Islet precursor cell (in vitro differentiated cells): ENCODE measurements at regions not wholly inside any gene's neighbourhood (a gene's known extent, or its start where the extent isn't known, plus 50 kb on each side); places are given as distances from the start of the nearest gene placed in this dataset.
A peak's percentile ranks its signal among the peaks of the same experiment; 100 is the strongest.

ENCODE experiments used
- DNase-seq: peaks from one replicate; pipeline ENCODE4 v3.0.0-alpha.2; 2018

- DNase-seq, result no peak
Measured at GRCh38 chr14:39847194-39847593, 415.0 kb upstream of the FBXO33 start.

GRCh38 chr14:39843881-39844280, 411.6 kb upstream of the FBXO33 start:
- peak; percentile 56 for DNase-seq

- no peak for DNase-seq
Measured at GRCh38 chr14:39841088-39841487, 408.9 kb upstream of the FBXO33 start.

GRCh38 chr14:39827901-39828655, 395.8 kb upstream of the FBXO33 start:
- no peak for DNase-seq

GRCh38 chr14:39812532-39813320, 380.5 kb upstream of the FBXO33 start:
- no peak for DNase-seq

GRCh38 chr14:39807271-39807670, 375.0 kb upstream of the FBXO33 start:
- no peak for DNase-seq

- DNase-seq, result no peak
Measured at GRCh38 chr14:39784461-39784860, 352.2 kb upstream of the FBXO33 start.

GRCh38 chr14:39781466-39781865, 349.2 kb upstream of the FBXO33 start:
- DNase-seq, result no peak

GRCh38 chr14:39773387-39774126, 341.3 kb upstream of the FBXO33 start:
- DNase-seq, result no peak

GRCh38 chr14:39772627-39773026, 340.4 kb upstream of the FBXO33 start:
- no peak for DNase-seq

- DNase-seq, result no peak
Measured at GRCh38 chr14:39768589-39768988, 336.4 kb upstream of the FBXO33 start.

GRCh38 chr14:39766397-39767000, 334.3 kb upstream of the FBXO33 start:
- DNase-seq, result no peak

GRCh38 chr14:39765676-39766075, 333.4 kb upstream of the FBXO33 start:
- DNase-seq, result no peak

- no peak for DNase-seq
Measured at GRCh38 chr14:39763402-39763890, 331.2 kb upstream of the FBXO33 start.

GRCh38 chr14:39762576-39763401, 330.6 kb upstream of the FBXO33 start:
- DNase-seq, result peak; percentile 80

- DNase-seq, result no peak
Measured at GRCh38 chr14:39755269-39755878, 323.1 kb upstream of the FBXO33 start.

- no peak for DNase-seq
Measured at GRCh38 chr14:39740454-39740853, 308.2 kb upstream of the FBXO33 start.

- DNase-seq, result no peak
Measured at GRCh38 chr14:39739796-39740195, 307.6 kb upstream of the FBXO33 start.

- DNase-seq, result no peak
Measured at GRCh38 chr14:39734306-39734705, 302.1 kb upstream of the FBXO33 start.

GRCh38 chr14:39733741-39734140, 301.5 kb upstream of the FBXO33 start:
- no peak for DNase-seq

GRCh38 chr14:39731912-39732311, 299.7 kb upstream of the FBXO33 start:
- DNase-seq, result no peak

GRCh38 chr14:39726563-39726962, 294.3 kb upstream of the FBXO33 start:
- DNase-seq, result no peak
